ENCODE measurements at regions not wholly inside any gene's neighbourhood (a gene's known extent, or its start where the extent isn't known, plus 50 kb on each side); places are given as distances from the start of the nearest gene placed in this dataset.
"Not testable (repeated sequence)": the region's sequence is repeated elsewhere in the genome, so short reads cannot be mapped to it uniquely, and the experiment has no call there.

DNA sequence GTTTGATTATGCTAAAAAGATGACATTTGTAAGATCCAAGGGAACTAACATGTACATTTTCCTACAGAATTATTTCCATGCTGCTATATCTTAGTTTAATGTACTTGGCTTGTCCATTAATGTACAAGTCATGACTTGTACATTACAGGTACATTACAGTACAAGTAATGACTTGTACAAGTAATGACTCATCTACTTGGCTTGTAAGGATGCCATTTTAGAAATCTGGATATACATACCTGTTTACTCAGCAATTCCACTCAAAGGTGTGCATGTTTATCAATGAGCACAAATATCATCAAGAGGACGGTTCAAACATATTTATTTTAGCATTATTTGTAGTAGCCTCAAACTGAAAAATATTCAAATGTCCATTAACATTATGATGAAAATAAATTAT is 87.0 kb upstream of the TRPC4 start:
- no peaks in the 10 kb centered on the region for H3K4me1 ChIP-seq (ENCODE audit: low read depth, poor library complexity, severe bottlenecking)

GRCh38 chr13:37954597-37954996 is 85.0 kb upstream of the TRPC4 start:
- H3K79me2 ChIP-seq (ENCODE audit: insufficient read depth, low read depth); H3K4me1 ChIP-seq (ENCODE audit: low read depth, poor library complexity, severe bottlenecking); H2AFZ ChIP-seq (ENCODE audit: low read depth); H3K4me3 ChIP-seq (IDR thresholded peaks at IDR 0.05; ENCODE audit: insufficient read depth, low read depth, low read length); H3K36me3 ChIP-seq (ENCODE audit: insufficient read depth); H3K27me3 ChIP-seq (ENCODE audit: insufficient read depth, low read depth); H3K4me2 ChIP-seq; H3K27ac ChIP-seq; H4K20me1 ChIP-seq (ENCODE audit: insufficient read depth); H3K9ac ChIP-seq: not testable (repeated sequence)

More for the DNA sequence above, 87.0 kb upstream of the TRPC4 start:
- H3K4me3 ChIP-seq (IDR thresholded peaks at IDR 0.05; ENCODE audit: insufficient read depth, low read depth, low read length), result no peak overlapping the region
- no peak overlapping the region for H3K9ac ChIP-seq
- no peaks in the 10 kb centered on the region for H3K27me3 ChIP-seq (ENCODE audit: insufficient read depth, low read depth)
- no peaks in the 10 kb centered on the region for H4K20me1 ChIP-seq (ENCODE audit: insufficient read depth)
- H3K79me2 ChIP-seq (ENCODE audit: insufficient read depth, low read depth), result no peaks in the 10 kb centered on the region
- H3K4me2 ChIP-seq, result no peak overlapping the region
- H3K36me3 ChIP-seq (ENCODE audit: insufficient read depth), result no peaks in the 10 kb centered on the region
- H2AFZ ChIP-seq (ENCODE audit: low read depth), result no peak overlapping the region
- no peak overlapping the region for H3K27ac ChIP-seq
- TF ChIP-seq, protein P1, sequence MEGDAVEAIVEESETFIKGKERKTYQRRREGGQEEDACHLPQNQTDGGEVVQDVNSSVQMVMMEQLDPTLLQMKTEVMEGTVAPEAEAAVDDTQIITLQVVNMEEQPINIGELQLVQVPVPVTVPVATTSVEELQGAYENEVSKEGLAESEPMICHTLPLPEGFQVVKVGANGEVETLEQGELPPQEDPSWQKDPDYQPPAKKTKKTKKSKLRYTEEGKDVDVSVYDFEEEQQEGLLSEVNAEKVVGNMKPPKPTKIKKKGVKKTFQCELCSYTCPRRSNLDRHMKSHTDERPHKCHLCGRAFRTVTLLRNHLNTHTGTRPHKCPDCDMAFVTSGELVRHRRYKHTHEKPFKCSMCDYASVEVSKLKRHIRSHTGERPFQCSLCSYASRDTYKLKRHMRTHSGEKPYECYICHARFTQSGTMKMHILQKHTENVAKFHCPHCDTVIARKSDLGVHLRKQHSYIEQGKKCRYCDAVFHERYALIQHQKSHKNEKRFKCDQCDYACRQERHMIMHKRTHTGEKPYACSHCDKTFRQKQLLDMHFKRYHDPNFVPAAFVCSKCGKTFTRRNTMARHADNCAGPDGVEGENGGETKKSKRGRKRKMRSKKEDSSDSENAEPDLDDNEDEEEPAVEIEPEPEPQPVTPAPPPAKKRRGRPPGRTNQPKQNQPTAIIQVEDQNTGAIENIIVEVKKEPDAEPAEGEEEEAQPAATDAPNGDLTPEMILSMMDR (conservative IDR thresholded peaks at IDR 0.05; ENCODE audit: low read depth, low read length), result no peak

DNA sequence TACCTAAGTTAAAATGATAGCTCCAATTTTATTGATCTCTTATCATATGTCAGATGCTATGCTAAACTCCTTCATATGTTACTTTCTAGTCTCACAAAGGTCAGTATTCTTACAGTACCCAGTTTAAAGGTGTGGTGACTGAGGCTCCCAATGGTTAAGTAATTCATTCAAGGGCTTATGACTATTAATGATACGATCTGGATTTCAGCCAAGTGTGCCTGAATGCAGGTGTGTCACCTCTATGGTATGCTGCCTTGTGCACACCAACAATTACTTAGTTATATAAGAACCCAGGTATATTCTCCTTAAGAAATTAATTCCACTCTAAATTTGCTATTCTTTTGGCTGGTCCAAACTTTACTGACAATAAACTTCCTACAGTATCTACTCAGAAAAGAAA is 84.6 kb upstream of the TRPC4 start:
- no peak overlapping the region for H3K4me2 ChIP-seq
- H3K27me3 ChIP-seq (ENCODE audit: insufficient read depth, low read depth), result no peaks in the 10 kb centered on the region
- no peak overlapping the region for H3K4me3 ChIP-seq (IDR thresholded peaks at IDR 0.05; ENCODE audit: insufficient read depth, low read depth, low read length)
- H3K9ac ChIP-seq, result no peak overlapping the region
- H3K36me3 ChIP-seq (ENCODE audit: insufficient read depth), result no peaks in the 10 kb centered on the region
- H3K79me2 ChIP-seq (ENCODE audit: insufficient read depth, low read depth), result no peaks in the 10 kb centered on the region
- no peak overlapping the region for H3K27ac ChIP-seq
- H3K4me1 ChIP-seq (ENCODE audit: low read depth, poor library complexity, severe bottlenecking), result no peaks in the 10 kb centered on the region
- no peak overlapping the region for H2AFZ ChIP-seq (ENCODE audit: low read depth)
- H4K20me1 ChIP-seq (ENCODE audit: insufficient read depth), result no peaks in the 10 kb centered on the region
- TF ChIP-seq, protein P1 (conservative IDR thresholded peaks at IDR 0.05; ENCODE audit: low read depth, low read length), result no peak

DNA sequence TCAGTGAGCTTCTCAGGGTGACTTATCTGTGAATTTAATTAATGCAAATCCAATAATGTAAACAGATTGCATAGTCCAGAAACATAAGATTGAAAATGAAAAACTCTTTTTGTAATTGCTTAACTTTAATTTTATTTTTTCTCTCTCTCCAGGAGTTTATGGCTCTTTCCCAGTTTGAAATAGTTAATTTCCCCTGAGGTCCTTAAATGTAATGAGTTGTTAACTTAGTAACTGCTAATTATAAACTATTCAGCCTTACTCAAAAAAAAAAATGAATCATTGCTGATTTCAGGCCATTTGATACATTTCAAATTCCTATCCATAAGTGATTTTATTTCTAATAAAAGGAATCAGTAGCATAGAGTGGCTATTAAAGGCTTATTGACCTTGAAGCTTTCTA is 84.1 kb upstream of the TRPC4 start:
- Histone ChIP-seq H3K4me3 (IDR thresholded peaks at IDR 0.05; ENCODE audit: insufficient read depth, low read depth, low read length) (no peak overlapping the region), H2AFZ (ENCODE audit: low read depth) (no peak overlapping the region), H3K4me2 (no peak overlapping the region), H3K27ac (no peak overlapping the region), H3K36me3 (ENCODE audit: insufficient read depth) (no peaks in the 10 kb centered on the region), H3K9ac (no peak overlapping the region), H4K20me1 (ENCODE audit: insufficient read depth) (no peaks in the 10 kb centered on the region), H3K4me1 (ENCODE audit: low read depth, poor library complexity, severe bottlenecking) (no peaks in the 10 kb centered on the region), H3K27me3 (ENCODE audit: insufficient read depth, low read depth) (no peaks in the 10 kb centered on the region), H3K79me2 (ENCODE audit: insufficient read depth, low read depth) (no peaks in the 10 kb centered on the region)
- TF ChIP-seq, protein P1 (conservative IDR thresholded peaks at IDR 0.05; ENCODE audit: low read depth, low read length), result no peak

DNA sequence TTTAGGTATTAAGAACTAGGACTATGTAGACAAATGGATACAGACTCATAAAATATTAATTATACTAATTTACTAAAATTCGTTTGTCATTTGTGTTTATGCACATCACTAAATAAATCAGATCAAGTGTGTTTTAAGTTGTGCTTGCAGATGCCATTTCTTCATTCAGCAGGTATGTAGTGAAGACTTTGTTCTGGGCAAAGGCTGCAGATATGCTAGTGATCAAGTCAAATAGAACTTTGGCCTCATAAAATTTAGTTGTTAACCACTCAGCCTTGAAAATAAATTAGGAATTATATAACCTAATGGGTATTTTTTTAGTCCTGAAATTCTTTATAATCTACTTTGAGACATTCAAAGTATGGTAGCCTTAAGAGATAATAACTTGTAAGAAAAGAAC is 80.4 kb upstream of the TRPC4 start:
- Histone ChIP-seq H3K4me3 (IDR thresholded peaks at IDR 0.05; ENCODE audit: insufficient read depth, low read depth, low read length) (no peak overlapping the region), H3K9ac (no peak overlapping the region), H3K79me2 (ENCODE audit: insufficient read depth, low read depth) (no peaks in the 10 kb centered on the region), H2AFZ (ENCODE audit: low read depth) (no peak overlapping the region), H3K4me1 (ENCODE audit: low read depth, poor library complexity, severe bottlenecking) (no peaks in the 10 kb centered on the region), H4K20me1 (ENCODE audit: insufficient read depth) (no peaks in the 10 kb centered on the region), H3K27me3 (ENCODE audit: insufficient read depth, low read depth) (no peaks in the 10 kb centered on the region), H3K27ac (no peak overlapping the region), H3K36me3 (ENCODE audit: insufficient read depth) (no peaks in the 10 kb centered on the region), H3K4me2 (no peak overlapping the region)
- TF ChIP-seq, protein P1 (conservative IDR thresholded peaks at IDR 0.05; ENCODE audit: low read depth, low read length), result no peak
